ENCODE measurements at regions not wholly inside any gene's neighbourhood (a gene's known extent, or its start where the extent isn't known, plus 50 kb on each side); places are given as distances from the start of the nearest gene placed in this dataset.

GRCh38 chr22:48297296-48297695 is 1530.4 kb downstream of the BRD1 start:
- no peak for TF ChIP-seq CTCF (IDR thresholded peaks at IDR 0.05; ENCODE audit: low read depth, low read length, poor library complexity, severe bottlenecking)
- TF ChIP-seq EZH2phosphoT487 (IDR thresholded peaks at IDR 0.05; ENCODE audit: borderline replicate concordance, low read length) = no peak
